Mesodermal cell (in vitro differentiated cells): ENCODE measurements at regions not wholly inside any gene's neighbourhood (a gene's known extent, or its start where the extent isn't known, plus 50 kb on each side); places are given as distances from the start of the nearest gene placed in this dataset.
"Not testable (repeated sequence)": the region's sequence is repeated elsewhere in the genome, so short reads cannot be mapped to it uniquely, and the experiment has no call there.

Experiments used
- H3K27ac ChIP-seq: 2 replicates; pipeline ENCODE4 v1.7.0; 2013; ENCODE audit warnings: mild to moderate bottlenecking, low read depth, low read length, moderate library complexity; ENCODE audit not compliant: severe bottlenecking
- H3K36me3 ChIP-seq: 2 replicates; pipeline ENCODE4 v1.7.1; 2013; ENCODE audit warnings: mild to moderate bottlenecking, low read length, moderate library complexity; ENCODE audit not compliant: control insufficient read depth, insufficient read depth
- H3K4me1 ChIP-seq: one replicate; pipeline ENCODE4 v1.7.1; 2013; ENCODE audit warnings: mild to moderate bottlenecking, low read length; ENCODE audit not compliant: insufficient read depth, control insufficient read depth, poor library complexity, severe bottlenecking
- H3K4me3 ChIP-seq: 2 replicates; pipeline ENCODE4 v1.7.0; 2013; ENCODE audit warnings: low read length, control low read depth, mild to moderate bottlenecking; ENCODE audit not compliant: insufficient read depth, poor library complexity, severe bottlenecking; ENCODE audit errors: extremely low read depth
- H3K9me3 ChIP-seq: 2 replicates; pipeline ENCODE4 v1.7.1; 2013; ENCODE audit warnings: mild to moderate bottlenecking, low read length, moderate library complexity; ENCODE audit not compliant: control insufficient read depth
- WGBS, 2 experiments: methylation state at CpG; one replicate each; pipeline ENCODE4 v1.1.5; 2013; ENCODE audit warnings: missing lambda C conversion rate in 2 of 2; ENCODE audit not compliant: insufficient coverage in 2 of 2; 5-methylcytosine and 5-hydroxymethylcytosine counted together

DNA sequence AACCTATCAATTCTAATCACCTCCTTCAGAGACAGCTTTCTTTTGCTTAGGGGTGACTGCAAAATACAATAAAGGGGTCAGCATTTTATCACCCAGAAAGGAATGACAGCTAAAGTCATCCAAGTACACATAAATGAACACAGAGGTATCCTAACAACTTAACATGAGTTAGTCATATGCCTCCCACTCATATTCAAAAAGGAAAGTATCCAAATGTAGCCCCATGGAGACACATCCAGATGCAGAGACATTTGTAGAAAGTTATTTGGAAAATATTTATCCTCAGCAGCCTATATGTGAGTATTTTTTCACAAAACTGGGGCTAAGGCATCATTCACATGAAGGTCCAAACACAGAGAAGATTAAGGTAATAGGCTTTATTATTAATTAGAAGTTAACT, 1579.7 kb upstream of the SLC39A10 start:
- H3K9me3 ChIP-seq: no peaks in the 10 kb centered on the region
- H3K4me3 ChIP-seq: no peak overlapping the region
- no peaks in the 10 kb centered on the region for H3K36me3 ChIP-seq
- H3K4me1 ChIP-seq: no peaks in the 10 kb centered on the region
- no peak overlapping the region for H3K27ac ChIP-seq

DNA sequence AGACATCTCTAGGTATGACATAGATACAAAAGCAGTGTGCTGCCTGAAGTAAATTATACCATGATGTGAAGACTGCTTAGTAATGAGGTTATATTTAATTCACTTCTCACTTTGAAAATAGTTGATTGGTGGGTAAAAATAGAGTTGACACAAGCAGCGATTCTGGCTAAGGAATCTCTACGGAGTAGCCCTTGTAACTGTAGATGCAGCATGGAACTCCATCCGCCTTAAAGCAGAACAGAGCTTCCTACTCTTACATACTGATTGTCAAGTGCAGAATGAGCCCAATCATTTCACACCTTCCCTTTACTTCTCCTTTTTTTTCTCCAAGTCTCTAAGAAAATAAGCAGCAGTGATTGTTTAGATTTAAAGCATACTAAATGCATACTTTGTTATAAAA, 1594.6 kb upstream of the SLC39A10 start:
- H3K27ac ChIP-seq: no peak overlapping the region
- WGBS, 2 experiments: 88 to 96% methylated on average over 3 of the region's 3 CpGs
- H3K4me3 ChIP-seq: no peak overlapping the region
- H3K9me3 ChIP-seq: no peaks in the 10 kb centered on the region
- no peaks in the 10 kb centered on the region for H3K4me1 ChIP-seq
- no peaks in the 10 kb centered on the region for H3K36me3 ChIP-seq

DNA sequence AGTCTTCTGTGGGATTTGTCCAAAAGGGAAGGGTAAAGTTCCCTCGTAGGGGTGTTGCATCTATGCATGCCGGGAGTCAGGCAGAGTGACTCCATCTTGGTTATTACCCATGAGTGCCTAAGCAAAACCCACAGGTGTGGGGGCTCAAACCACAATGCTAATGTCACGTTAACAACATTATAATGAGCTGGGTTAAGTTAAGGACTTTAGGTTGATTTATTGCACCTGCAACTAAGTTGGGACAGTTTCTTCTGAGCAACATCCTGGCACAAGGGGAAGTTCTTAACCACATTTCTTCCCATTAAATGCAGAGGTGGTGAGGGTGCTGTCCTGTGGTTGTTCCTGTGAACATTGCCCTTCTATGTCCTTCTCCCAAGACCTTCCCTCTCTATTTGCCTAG, 1596.8 kb upstream of the SLC39A10 start:
- WGBS, 2 experiments: 80 to 100% methylated on average over 1 to 3 of the region's 3 CpGs
- no peaks in the 10 kb centered on the region for H3K9me3 ChIP-seq
- H3K36me3 ChIP-seq: no peaks in the 10 kb centered on the region
- no peak overlapping the region for H3K4me3 ChIP-seq
- H3K27ac ChIP-seq: no peak overlapping the region
- H3K4me1 ChIP-seq: no peaks in the 10 kb centered on the region

DNA sequence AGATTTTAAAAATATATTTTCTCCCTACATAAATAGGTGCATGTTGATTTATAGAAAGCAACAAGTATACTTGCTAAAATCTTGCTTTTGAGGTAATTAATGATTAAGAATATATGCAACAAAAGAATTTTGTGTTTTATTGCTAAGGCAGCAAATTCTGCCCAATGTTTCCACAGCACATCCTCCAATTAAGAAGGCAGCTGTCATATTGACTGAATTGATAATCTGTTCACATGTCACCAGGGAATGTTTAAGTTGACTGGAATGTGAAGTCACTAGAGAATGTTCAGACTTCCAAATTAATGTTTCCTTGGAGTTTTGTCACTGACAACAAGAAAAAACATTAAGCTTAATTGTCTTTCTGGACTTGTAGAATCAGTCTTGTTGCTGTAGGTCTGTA, 1602.7 kb upstream of the SLC39A10 start:
- Histone ChIP-seq H3K4me3 (no peak overlapping the region), H3K4me1 (no peaks in the 10 kb centered on the region), H3K27ac (no peak overlapping the region), H3K9me3 (no peaks in the 10 kb centered on the region), H3K36me3 (no peaks in the 10 kb centered on the region)

DNA sequence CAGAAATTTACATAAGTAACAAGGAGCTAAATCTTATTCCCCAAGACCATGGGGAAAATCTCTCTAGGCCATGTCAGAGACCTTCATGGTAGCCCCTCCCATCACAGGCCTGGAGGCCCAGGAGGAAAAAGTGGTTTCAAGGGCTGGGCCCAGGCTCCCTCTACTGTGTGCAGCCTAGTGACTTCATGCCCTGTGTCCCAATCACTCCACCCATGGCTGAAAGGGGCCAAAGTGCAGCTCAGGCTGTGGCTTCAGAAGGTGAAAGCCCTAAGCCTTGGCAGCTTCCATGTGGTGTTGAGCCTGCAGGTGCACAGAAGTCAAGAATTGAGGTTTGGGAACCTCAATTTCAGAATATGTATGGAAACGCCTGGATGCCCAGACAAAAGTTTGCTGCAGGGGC, 1612.7 kb upstream of the SLC39A10 start:
- no peak overlapping the region for H3K27ac ChIP-seq
- H3K4me3 ChIP-seq: no peak overlapping the region
- H3K4me1 ChIP-seq: no peaks in the 10 kb centered on the region
- 80 to 100% methylated on average over 1 of the region's 1 CpG for WGBS, 2 experiments
- no peaks in the 10 kb centered on the region for H3K36me3 ChIP-seq
- no peaks in the 10 kb centered on the region for H3K9me3 ChIP-seq

DNA sequence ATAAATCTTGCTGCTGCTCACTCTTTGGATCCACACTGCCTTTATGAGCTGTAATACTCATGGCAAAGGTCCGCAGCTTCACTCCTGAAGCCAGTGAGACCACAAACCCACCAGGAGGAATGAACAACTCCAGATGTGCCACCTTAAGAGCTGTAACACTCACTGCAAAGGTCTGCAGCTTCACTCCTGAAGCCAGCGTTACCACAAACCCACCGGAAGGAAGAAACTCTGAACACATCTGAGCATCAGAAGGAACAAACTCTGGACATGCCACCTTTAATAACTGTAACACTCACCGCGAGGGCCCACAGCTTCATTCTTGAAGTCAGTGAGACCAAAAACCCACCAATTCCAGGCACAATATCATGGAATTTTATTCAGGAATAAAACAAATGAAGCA, 1635.9 kb upstream of the SLC39A10 start:
- 91 to 100% methylated on average over 1 to 3 of the region's 5 CpGs for WGBS, 2 experiments

DNA sequence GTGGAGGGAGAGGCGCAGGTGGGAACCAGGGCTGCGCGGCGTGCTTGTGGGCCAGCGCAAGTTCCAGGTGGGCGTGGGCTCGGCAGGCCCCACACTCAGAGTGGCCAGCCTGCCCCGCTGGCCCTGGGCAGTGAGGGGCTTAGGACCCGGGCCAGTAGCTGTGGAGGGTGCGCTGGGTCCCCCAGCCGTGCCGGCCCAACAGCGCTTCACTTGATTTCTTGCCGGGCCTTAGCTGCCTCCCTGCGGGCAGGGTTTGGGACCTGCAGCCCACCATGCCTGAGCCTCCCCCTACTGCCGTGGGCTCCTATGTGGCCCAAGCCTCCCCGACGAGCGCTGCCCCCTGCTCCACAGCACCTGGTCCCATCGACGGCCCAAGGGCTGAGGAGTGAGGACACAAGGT, 1636.9 kb upstream of the SLC39A10 start:
- Histone ChIP-seq H3K9me3 (peaks cover 4% of the 10 kb centered on the region), H3K27ac (no peak overlapping the region), H3K4me1 (no peaks in the 10 kb centered on the region), H3K4me3 (no peak overlapping the region), H3K36me3 (no peaks in the 10 kb centered on the region)
- WGBS, 2 experiments: 90 to 95% methylated on average over 15 of the region's 21 CpGs

More for the DNA sequence above, 1635.9 kb upstream of the SLC39A10 start:
- H3K27ac ChIP-seq, H3K36me3 ChIP-seq, H3K9me3 ChIP-seq, H3K4me3 ChIP-seq, H3K4me1 ChIP-seq: not testable (repeated sequence)

DNA sequence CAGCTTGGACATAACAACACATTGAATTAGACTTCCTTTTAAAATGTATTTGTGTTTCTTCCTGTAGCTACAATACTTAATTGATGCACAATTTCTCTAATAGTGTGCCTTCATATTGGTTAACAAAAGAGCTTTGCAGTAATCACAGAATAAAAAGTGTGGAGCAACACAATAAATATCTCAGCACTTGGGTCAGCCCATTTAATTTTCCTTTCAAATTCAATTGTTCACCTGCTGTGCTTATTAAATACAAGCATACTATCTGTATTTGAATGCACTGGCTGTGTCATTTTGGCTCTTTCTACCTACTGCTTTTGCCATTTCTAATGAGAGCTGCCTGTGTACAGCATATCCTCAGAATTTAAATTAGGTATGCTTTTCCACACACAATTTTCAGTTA, 1641.3 kb upstream of the SLC39A10 start:
- Histone ChIP-seq H3K4me3 (no peak overlapping the region), H3K36me3 (no peaks in the 10 kb centered on the region), H3K27ac (no peak overlapping the region), H3K4me1 (no peaks in the 10 kb centered on the region), H3K9me3 (no peaks in the 10 kb centered on the region)

DNA sequence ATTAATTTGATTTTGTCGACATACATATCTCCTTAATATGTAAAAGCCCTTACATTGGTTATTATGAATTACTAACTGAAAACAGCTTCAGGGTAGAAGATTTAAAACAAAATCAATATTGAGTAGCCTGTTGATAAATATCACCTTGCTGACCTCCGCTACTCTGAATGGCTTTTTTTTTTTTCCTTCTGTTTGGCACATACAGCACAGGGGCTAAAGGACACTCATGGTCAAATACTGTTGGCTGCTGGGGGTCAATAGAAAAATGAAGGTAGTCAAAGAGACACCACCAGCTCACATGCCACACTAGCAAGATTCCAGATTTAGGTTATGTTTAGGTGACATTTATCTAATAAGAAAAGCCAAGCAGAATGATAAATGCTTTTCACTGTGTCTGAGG, 1642.4 kb upstream of the SLC39A10 start:
- Histone ChIP-seq H3K4me3 (no peak overlapping the region), H3K9me3 (no peaks in the 10 kb centered on the region), H3K36me3 (no peaks in the 10 kb centered on the region), H3K27ac (no peak overlapping the region), H3K4me1 (no peaks in the 10 kb centered on the region)
- no CpG with 5 or more reads among the region's 2 CpGs for WGBS, 2 experiments

DNA sequence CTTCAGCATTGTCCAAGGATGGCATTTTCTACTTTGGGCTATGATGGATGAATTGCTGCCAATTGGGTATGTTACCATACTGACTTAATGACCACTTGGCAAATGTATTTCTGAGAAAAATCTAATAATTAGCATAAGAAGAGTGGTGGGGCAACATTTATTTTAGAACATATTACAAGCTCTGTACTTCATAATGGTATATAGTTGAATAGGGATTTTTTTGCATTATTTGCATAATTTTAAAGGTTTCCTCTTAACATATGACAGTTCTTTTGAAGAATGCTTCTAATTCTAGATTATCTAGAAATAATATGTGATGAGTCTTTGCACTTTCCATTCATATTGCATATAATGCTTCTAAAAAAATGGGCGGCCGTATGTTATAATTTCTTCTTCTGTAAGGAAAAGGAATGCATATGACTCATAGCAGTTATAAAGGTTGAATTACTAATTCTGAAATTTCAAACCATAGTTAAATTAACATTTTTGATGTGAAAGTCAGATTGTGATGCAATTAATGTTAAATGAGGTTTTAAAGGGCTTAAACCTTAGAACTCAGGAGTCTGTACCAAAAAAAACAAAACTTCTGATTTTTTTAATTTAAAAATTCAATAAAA, 1652.3 kb upstream of the SLC39A10 start:
- no peaks in the 10 kb centered on the region for H3K9me3 ChIP-seq
- H3K4me3 ChIP-seq: no peak overlapping the region
- H3K4me1 ChIP-seq: no peaks in the 10 kb centered on the region
- H3K36me3 ChIP-seq: no peaks in the 10 kb centered on the region
- H3K27ac ChIP-seq: no peak overlapping the region
- WGBS, 2 experiments: no CpG with 5 or more reads among the region's 2 CpGs

DNA sequence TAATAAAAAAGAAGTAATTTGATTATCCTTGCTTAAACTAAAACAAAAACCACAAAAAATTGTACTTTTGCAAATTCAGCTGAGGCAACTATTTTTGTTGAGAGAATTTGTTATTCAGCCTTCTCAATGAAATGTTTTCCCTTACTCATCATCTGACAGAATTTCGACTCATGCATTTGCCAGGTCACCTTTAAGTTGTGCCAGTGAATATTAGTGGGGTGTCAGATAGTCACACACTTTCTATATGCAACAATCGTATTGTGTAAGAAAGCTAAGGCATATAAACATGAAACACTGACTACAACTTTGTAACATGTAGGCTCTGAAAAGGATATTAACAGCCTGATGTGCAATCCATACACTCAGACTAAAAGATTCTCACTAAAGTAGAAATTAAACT, 1653.1 kb upstream of the SLC39A10 start:
- no CpG with 5 or more reads among the region's 2 CpGs for WGBS, 2 experiments
- Histone ChIP-seq H3K4me1 (no peaks in the 10 kb centered on the region), H3K36me3 (no peaks in the 10 kb centered on the region), H3K9me3 (no peaks in the 10 kb centered on the region), H3K27ac (no peak overlapping the region), H3K4me3 (no peak overlapping the region)
